ENCODE measurements at regions not wholly inside any gene's neighbourhood (a gene's known extent, or its start where the extent isn't known, plus 50 kb on each side); places are given as distances from the start of the nearest gene placed in this dataset.

DNA sequence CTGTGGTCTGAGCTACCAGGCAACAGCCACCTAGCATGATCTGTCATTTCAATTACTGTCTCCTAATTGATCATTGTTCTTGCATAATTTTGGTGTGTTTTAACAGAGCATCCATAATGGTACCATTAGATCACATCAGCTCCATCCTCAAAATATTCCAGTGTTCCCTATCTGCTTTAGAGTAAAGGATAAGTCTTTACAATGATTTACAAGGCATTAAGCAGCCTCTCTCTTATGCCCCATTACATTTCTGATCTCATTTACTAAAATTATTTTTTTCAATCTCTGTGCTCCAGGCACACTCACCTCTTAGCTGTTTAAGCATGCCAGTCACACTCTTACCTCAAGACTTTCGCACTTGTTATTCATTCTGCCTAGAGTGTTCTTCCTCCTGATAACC lies 389.9 kb upstream of the PTPRD start:
- CTCF ChIA-PET (ENCODE audit: unreplicated experiment), result no interaction called here
- no peak for TF ChIP-seq EZH2phosphoT487 (IDR thresholded peaks at IDR 0.05; ENCODE audit: borderline replicate concordance, low read depth, low read length)
- TF ChIP-seq, protein P1, sequence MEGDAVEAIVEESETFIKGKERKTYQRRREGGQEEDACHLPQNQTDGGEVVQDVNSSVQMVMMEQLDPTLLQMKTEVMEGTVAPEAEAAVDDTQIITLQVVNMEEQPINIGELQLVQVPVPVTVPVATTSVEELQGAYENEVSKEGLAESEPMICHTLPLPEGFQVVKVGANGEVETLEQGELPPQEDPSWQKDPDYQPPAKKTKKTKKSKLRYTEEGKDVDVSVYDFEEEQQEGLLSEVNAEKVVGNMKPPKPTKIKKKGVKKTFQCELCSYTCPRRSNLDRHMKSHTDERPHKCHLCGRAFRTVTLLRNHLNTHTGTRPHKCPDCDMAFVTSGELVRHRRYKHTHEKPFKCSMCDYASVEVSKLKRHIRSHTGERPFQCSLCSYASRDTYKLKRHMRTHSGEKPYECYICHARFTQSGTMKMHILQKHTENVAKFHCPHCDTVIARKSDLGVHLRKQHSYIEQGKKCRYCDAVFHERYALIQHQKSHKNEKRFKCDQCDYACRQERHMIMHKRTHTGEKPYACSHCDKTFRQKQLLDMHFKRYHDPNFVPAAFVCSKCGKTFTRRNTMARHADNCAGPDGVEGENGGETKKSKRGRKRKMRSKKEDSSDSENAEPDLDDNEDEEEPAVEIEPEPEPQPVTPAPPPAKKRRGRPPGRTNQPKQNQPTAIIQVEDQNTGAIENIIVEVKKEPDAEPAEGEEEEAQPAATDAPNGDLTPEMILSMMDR (conservative IDR thresholded peaks at IDR 0.05; ENCODE audit: low read length), result no peak
- intact Hi-C loops (cut with micrococcal nuclease; ENCODE audit: unreplicated experiment), result no loop called here
- Histone ChIP-seq H3K9me2 (ENCODE audit: insufficient read depth, low read length) (no peaks in the 10 kb centered on the region), H4K20me1 (ENCODE audit: insufficient read depth, low read length) (no peaks in the 10 kb centered on the region), H3K4me1 (ENCODE audit: insufficient read depth, low read length, poor library complexity, severe bottlenecking) (no peaks in the 10 kb centered on the region), H3K4me3 (ENCODE audit: low read depth, low read length, poor library complexity, severe bottlenecking) (no peak overlapping the region), H3K9me3 (ENCODE audit: low read length) (no peaks in the 10 kb centered on the region), H3K36me3 (ENCODE audit: insufficient read depth, low read length) (no peaks in the 10 kb centered on the region), H3K79me2 (ENCODE audit: insufficient read depth, low read depth, low read length) (no peaks in the 10 kb centered on the region), H3K27ac (ENCODE audit: low read depth, low read length, poor library complexity, severe bottlenecking) (no peak overlapping the region), H3K4me2 (ENCODE audit: low read length) (no peak overlapping the region), H2AFZ (ENCODE audit: low read length) (no peak overlapping the region)
- no TSS peak for BruUV-seq (replicated peaks)
- POLR2A ChIA-PET, result no interaction called here
- DNase-seq (ENCODE audit: low spot score), result no peak

DNA sequence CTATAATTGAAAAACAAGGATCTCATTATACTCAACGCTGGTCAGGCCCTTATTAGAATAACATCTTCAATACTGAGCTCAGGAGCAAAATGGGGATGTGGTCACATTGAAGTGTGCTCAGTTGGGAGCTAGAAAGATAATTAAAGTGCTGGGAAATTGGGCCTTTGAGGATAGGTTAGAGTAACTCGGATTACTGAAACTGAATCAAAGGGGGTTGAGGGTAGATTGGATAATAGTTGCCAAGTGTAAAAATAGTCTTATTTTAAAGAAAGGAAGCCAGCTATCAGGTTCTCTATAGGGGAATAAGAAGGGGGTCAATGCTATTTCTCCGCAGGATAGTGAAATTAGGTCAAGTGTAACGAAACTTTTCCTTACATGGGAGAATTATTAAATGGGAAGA lies 391.0 kb upstream of the PTPRD start:
- Histone ChIP-seq H2AFZ (ENCODE audit: low read length) (no peak overlapping the region), H3K27ac (ENCODE audit: low read depth, low read length, poor library complexity, severe bottlenecking) (no peak overlapping the region), H3K36me3 (ENCODE audit: insufficient read depth, low read length) (no peaks in the 10 kb centered on the region), H3K4me1 (ENCODE audit: insufficient read depth, low read length, poor library complexity, severe bottlenecking) (no peaks in the 10 kb centered on the region), H3K9me3 (ENCODE audit: low read length) (no peaks in the 10 kb centered on the region), H3K4me2 (ENCODE audit: low read length) (no peak overlapping the region), H3K9me2 (ENCODE audit: insufficient read depth, low read length) (no peaks in the 10 kb centered on the region), H3K4me3 (ENCODE audit: low read depth, low read length, poor library complexity, severe bottlenecking) (no peak overlapping the region), H3K79me2 (ENCODE audit: insufficient read depth, low read depth, low read length) (no peaks in the 10 kb centered on the region), H4K20me1 (ENCODE audit: insufficient read depth, low read length) (no peaks in the 10 kb centered on the region)
- TF ChIP-seq, protein P1 (conservative IDR thresholded peaks at IDR 0.05; ENCODE audit: low read length), result no peak
- no peak for TF ChIP-seq EZH2phosphoT487 (IDR thresholded peaks at IDR 0.05; ENCODE audit: borderline replicate concordance, low read depth, low read length)
- no TSS peak for BruUV-seq (replicated peaks)
- DNase-seq (ENCODE audit: low spot score), result no peak
- CTCF ChIA-PET (ENCODE audit: unreplicated experiment), result no interaction called here
- intact Hi-C loops (cut with micrococcal nuclease; ENCODE audit: unreplicated experiment), result no loop called here
- POLR2A ChIA-PET, result interaction anchor here (0.7 kb wide), 1 partner anchor 84 kb away, joined by 3 read pairs; no protein-coding TSS in a partner anchor

DNA sequence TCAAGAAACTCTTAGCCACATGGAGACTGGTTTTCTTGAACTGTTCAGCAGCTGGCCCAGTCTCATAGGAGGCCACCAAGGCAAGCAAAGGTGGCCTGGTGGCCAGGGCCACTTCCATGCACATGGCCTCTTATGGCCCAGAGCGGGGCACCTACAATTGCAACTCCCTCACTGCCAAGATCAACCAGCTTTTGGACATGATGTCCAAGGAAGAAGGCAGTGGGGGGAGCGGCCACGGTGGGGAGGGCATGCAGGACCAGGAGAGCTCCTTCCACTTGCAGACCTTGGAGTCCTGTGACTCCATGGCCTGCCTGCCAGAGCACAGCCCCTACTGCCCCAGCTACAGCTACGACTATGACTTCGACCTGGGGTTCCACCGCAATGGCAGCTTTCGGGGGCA lies 398.9 kb upstream of the PTPRD start:
- no peak for DNase-seq (ENCODE audit: low spot score)
- Histone ChIP-seq H2AFZ (ENCODE audit: low read length) (no peak overlapping the region), H3K36me3 (ENCODE audit: insufficient read depth, low read length) (no peaks in the 10 kb centered on the region), H4K20me1 (ENCODE audit: insufficient read depth, low read length) (no peaks in the 10 kb centered on the region), H3K4me3 (ENCODE audit: low read depth, low read length, poor library complexity, severe bottlenecking) (no peak overlapping the region), H3K79me2 (ENCODE audit: insufficient read depth, low read depth, low read length) (no peaks in the 10 kb centered on the region), H3K27ac (ENCODE audit: low read depth, low read length, poor library complexity, severe bottlenecking) (no peak overlapping the region), H3K9me3 (ENCODE audit: low read length) (no peaks in the 10 kb centered on the region), H3K4me2 (ENCODE audit: low read length) (no peak overlapping the region), H3K9me2 (ENCODE audit: insufficient read depth, low read length) (no peaks in the 10 kb centered on the region), H3K4me1 (ENCODE audit: insufficient read depth, low read length, poor library complexity, severe bottlenecking) (no peaks in the 10 kb centered on the region)
- intact Hi-C loops (cut with micrococcal nuclease; ENCODE audit: unreplicated experiment), result no loop called here
- ChIA-PET CTCF (ENCODE audit: unreplicated experiment) (no interaction called here), POLR2A (no interaction called here)
- no TSS peak for BruUV-seq (replicated peaks)
- TF ChIP-seq EZH2phosphoT487 (IDR thresholded peaks at IDR 0.05; ENCODE audit: borderline replicate concordance, low read depth, low read length), result no peak
- TF ChIP-seq, protein P1 (conservative IDR thresholded peaks at IDR 0.05; ENCODE audit: low read length), result no peak

Data from OCI-LY7 (cell line).